GM18505 (cell line): ENCODE measurements at regions not wholly inside any gene's neighbourhood (a gene's known extent, or its start where the extent isn't known, plus 50 kb on each side); places are given as distances from the start of the nearest gene placed in this dataset.
A peak's percentile ranks its signal among the peaks of the same experiment; 100 is the strongest.
"Not testable (repeated sequence)": the region's sequence is repeated elsewhere in the genome, so short reads cannot be mapped to it uniquely, and the experiment has no call there.

Experiments
- ATAC-seq: cut with Tn5 transposase; IDR thresholded peaks from one replicate; pipeline ENCODE4 v1.9.1; 2021; ENCODE audit not compliant: unreplicated experiment
- POLR2A ChIP-seq: IDR thresholded peaks from 4 replicates; pipeline ENCODE4 v1.6.1; 2011; ENCODE audit warnings: borderline replicate concordance; ENCODE audit not compliant: insufficient read depth, insufficient read length; ENCODE audit errors: extremely low read depth

- ATAC-seq, result no peak
- no peak for TF ChIP-seq POLR2A
Observed at GRCh38 chr9:83191154-83191553, 128.2 kb upstream of the RASEF start.

DNA sequence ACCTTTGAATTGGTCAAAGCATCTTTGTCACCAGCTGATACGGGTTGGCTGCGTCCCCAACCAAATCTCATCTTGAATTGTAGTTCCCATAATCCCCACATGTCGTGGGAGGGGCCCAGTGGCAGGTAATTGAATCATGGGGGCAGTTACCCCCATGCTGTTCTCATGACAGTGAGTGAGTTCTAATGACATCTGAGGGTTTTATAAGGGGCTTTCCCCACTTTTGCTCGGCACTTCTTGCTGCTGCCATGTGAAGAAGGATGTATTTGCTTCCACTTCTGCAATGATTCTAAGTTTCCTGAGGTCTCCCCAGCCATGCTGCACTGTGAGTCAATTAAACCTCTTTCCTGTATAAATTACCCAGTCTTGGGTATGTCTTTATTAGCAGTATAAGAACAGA, 126.1 kb upstream of the RASEF start:
- ATAC-seq, result not testable (repeated sequence)

DNA sequence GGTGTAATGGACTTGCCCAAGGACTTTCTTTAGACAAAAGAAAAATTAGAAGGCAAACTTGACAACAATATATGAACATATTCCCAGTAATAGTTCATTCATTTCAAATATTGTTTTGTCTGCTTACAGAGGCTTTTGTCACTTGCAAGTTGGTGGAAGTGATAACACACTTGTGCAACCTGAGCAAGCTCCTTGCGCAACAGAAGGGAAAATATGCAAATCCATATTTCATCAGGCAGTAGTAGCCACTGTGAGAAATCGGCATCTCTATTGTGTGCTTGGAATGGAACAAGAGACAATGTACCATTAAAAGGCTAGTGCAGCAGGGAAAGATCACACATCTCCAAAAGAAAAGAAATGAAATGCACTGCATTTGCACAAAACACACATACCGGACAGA, 125.3 kb upstream of the RASEF start:
- ATAC-seq, result no peak

DNA sequence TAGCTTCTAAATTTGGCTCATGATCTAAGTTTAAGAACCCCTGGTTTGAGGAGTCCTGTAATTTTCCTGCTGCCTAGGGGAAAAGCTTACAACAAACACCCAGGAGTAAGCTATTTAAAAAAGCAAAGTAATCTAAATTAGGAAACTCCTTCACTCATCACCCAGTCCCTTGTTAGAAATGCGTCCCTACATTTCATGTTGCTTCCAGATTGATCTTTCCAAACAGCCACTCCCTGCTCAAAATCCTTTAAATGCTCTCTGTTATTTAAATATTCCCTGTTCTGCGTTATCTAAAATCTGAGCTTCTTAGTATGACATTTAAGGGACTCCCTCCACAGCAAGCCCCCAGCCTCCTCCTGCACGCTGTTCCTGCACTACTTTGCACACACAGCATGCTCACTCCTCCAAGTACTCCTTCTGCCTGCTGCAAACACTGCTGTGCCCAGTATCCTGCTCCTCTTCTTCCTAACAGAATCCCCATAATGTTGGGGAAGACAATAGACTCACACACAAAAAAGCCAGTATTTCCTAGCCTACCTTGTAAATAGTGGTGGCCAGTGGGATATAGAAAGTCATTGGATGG, 123.3 kb upstream of the RASEF start:
- no peak for ATAC-seq
- no peak for TF ChIP-seq POLR2A

More for the DNA sequence above, 125.3 kb upstream of the RASEF start:
- TF ChIP-seq POLR2A, result no peak

DNA sequence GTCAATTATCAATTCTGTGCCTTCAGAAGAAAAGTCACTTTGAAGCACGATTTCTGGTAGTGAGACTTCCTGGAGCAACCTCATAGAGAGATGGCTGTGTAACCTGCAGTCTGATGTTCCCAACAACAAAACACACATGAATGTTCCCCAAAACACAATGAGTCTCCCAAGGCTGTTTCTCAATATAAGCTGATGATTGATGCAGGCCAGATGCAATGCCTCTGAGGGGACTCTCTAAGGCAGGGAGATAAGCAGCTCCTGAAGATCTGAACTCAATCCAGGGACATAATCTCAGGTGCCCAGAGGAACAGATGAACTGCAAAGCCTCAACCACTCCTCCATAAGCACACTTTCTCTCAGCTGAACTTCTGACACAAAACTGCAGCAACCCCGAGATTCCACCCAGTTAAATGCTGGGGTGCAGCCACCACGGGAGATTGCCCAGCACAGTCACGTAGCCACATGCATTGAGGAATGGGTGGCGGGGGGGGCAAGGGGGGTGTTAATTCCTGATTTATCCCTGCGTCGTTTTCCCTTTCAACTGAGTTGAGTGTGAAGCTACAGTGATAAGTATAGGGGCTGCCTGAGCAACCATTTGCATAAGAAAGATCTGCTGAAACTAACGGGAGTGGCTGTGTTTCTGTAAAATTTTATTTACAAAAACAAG, 122.7 kb upstream of the RASEF start:
- TF ChIP-seq POLR2A, result no peak
- ATAC-seq, result no peak

- TF ChIP-seq POLR2A, result no peak
- no peak for ATAC-seq
Observed at GRCh38 chr9:83183621-83184020, 120.7 kb upstream of the RASEF start.

GRCh38 chr9:83182071-83182470, 119.1 kb upstream of the RASEF start:
- TF ChIP-seq POLR2A, result no peak
- no peak for ATAC-seq

DNA sequence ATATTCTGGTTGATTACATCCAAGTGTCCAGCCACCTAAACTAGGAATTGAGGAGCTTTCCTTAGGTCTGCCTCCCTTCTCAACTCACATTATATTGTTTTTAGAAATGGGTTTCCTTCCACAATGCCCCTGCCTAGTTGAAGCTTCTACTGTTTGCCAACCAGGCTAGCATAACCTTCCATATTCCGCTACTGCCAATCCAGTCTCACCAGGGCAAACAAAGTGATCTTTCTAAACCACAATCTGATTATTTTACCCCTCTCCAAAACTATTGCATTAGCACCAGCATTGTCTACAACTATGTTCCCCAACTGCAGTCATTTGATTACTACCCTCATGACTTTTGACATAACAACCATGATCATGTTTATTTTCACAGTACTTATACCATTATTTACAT, 115.8 kb upstream of the RASEF start:
- no peak for TF ChIP-seq POLR2A
- ATAC-seq, result no peak

DNA sequence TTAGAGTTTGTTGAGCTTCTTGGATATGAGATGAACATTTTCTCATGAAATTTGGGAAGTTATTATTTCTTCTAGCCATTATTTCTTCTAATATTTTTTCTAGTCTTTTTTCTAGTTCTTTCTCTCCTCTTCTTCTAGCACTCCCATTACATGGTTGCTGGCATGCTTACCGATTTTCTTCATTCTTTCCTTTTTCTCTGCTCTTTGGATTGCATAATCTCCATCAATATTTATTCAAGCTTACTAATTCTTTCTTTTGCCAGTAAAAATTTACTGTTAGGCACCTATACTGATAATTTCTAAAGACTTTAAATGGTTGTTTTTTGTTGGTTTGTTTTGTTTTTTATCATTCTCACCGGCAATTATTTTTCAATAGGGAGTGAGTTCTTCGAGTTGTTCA, 114.8 kb upstream of the RASEF start:
- ATAC-seq, result no peak
- no peak for TF ChIP-seq POLR2A

DNA sequence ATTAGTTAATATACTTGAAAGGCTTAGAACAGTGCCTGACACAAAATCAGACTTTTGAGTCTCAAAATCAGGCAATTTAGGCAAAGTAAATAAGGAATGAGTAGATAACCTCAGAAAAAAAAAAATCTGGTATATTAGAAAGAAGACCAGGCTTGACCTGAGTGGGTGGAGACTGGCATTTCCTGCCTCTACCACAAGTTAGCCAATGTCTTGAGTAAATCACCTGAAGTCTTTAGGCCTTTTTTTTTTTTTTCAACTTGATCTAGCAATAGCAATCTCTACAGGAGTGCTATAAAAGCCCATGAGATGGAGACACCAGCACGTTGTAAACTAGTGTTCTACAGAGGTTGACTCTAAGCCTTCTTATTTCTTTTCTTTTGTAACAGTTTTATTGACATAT, 104.2 kb upstream of the RASEF start:
- no peak for ATAC-seq

DNA sequence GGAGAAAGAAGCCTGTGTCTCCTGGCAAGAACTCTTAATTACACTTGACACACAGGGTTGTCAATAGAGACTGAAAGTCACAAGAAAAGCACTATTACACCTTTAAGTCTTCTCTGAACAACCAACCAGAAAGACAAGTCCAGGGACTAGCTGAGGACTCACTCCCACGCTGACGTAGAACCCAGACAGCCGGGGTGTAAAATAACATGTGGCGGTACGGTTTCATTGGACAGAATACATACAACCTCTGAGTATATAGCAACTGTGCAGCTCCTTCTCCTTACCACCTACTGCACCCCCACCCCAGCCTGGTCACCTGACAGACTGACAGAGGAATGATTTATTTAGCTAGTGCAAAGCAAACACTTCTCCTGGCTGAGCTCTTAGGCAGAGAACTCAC, 103.4 kb upstream of the RASEF start:
- ATAC-seq, result no peak
- TF ChIP-seq POLR2A, result no peak

More for the DNA sequence above, 104.2 kb upstream of the RASEF start:
- TF ChIP-seq POLR2A, result no peak

DNA sequence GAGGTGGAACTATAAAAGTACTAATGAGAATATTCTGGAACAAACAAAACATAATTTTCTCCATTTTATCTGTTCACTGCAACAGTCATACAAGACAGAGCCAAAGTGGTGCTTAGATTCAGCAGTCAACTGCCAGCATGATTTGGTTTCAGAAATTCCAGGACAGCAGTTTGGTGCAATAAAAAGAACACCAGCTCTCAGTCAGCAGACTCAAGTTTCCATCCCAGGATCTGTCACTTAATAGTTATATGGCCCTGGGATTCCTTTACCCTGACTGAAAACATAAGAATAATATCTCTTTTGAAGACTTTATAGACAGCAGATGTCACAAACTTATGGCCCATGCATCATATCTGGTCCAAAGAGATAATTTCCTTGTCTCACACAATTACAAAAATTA, 92.8 kb upstream of the RASEF start:
- TF ChIP-seq POLR2A, result no peak
- ATAC-seq, result no peak

DNA sequence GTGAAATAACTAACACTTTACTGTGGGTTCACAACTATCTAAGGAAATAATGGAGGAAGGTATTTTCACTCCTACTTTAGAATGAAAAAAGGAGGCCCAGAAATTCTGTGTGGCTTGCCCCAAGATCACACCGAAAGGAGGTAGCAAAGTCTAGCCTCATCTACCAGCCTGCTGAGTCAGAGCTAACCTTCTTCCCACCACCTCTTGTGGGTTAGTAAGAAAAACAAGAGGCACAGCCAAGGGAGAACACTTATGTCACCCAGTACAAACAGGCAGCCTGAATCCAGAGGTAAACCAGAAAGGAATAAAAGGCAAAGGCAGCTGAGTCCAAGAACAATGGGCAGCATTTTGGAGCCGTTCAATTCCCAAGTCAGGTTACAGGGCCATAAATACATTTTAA, 91.9 kb upstream of the RASEF start:
- peak; percentile 32 for ATAC-seq
- TF ChIP-seq POLR2A, result no peak

DNA sequence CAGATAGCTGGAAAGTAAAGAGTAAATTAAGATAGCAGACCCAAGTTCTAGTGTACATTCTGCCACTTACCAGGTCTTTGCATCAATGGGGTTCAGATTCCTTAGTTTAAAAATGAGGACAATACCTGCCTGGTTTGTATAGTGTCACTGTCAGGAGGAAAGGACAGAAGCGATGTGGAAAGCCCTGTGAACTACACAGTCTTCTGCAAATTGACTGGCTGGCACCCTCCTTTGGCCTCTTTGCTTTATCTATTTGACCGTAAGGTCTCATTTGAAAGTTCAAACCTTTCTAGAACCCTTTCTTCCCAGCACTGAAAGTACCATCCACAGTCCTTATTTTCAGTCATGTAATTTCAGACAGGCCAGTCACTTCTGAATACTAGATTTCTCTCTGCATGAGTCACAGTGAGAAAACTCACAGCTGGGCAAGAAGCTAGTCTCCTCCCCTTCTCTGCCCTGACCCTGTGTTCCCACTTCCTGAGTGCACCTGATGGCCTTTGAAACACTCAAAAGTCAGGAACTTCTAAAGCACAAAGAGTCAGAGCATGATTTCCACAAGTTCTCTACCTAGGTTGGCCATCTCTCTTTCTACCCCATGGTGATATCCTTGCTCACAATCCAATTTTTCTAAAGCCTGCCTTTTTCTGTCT, 91.3 kb upstream of the RASEF start:
- ATAC-seq, result peak; percentile 95
- TF ChIP-seq POLR2A, result no peak

GRCh38 chr9:83153030-83153429, 90.1 kb upstream of the RASEF start:
- ATAC-seq, result no peak
- TF ChIP-seq POLR2A, result no peak

DNA sequence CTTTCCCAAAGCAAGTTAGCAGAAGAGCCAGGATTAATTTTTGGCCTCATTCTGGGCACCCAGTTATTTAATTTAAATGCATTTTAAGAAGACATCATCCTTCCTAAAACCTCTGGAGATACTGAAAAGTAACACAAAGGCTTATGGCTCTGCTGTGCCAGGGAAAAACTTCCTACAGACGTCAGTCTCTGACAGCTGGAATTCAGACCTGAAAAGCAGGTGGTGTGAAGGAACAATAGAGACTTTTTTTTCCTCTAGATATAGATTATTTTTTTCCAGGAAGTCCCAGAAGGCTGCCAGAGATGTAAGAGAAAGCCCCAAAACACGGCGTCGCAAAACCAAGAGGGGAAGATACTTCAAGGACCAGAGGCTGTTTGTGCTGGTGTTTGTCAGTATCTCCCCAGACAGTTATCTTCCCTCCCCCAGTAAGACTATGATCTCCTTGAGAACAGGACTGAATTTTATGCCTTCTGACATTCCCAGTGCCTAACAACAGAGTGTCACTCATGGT, 88.7 kb upstream of the RASEF start:
- no peak for TF ChIP-seq POLR2A
- ATAC-seq, result no peak
